A673 (cell line): ENCODE measurements at regions not wholly inside any gene's neighbourhood (a gene's known extent, or its start where the extent isn't known, plus 50 kb on each side); places are given as distances from the start of the nearest gene placed in this dataset.

Source experiments
- EZH2 ChIP-seq: fragments of 200-600 bp; sonication (generic); IDR thresholded peaks from 2 replicates; pipeline ENCODE4 v1.6.1; 2017; ENCODE audit warnings: borderline replicate concordance, low read depth, mild to moderate bottlenecking, mixed read lengths, antibody characterized with exemption, low read length; ENCODE audit not compliant: poor library complexity, severe bottlenecking
- TF ChIP-seq, protein P1 (sequence below): fragments of 300-800, 200-600 bp; sonication (generic); conservative IDR thresholded peaks from 2 replicates; pipeline ENCODE4 v1.5.1; 2017; ENCODE audit warnings: low read depth, mild to moderate bottlenecking, antibody characterized with exemption, low read length, moderate library complexity, mixed read lengths

DNA sequence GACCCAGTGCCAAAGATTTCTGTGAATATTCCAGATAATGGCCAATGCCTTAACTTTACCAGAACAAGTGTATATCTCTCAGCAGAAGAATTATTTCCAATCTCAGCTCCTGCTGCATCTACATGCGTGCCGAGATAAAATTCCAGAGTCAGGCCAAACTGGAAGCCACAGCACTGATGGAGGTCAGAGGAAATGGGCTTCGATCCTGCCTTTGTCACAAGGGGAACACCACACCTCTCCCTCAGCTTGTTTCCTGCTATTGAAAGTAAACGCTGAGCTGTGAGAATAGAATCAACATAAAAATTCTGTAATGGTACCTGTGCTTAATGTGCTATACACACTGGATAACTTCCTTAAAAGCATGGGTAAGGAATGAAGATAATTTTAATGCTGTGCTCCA, 255.5 kb downstream of the NEBL start:
- TF ChIP-seq, protein P1, sequence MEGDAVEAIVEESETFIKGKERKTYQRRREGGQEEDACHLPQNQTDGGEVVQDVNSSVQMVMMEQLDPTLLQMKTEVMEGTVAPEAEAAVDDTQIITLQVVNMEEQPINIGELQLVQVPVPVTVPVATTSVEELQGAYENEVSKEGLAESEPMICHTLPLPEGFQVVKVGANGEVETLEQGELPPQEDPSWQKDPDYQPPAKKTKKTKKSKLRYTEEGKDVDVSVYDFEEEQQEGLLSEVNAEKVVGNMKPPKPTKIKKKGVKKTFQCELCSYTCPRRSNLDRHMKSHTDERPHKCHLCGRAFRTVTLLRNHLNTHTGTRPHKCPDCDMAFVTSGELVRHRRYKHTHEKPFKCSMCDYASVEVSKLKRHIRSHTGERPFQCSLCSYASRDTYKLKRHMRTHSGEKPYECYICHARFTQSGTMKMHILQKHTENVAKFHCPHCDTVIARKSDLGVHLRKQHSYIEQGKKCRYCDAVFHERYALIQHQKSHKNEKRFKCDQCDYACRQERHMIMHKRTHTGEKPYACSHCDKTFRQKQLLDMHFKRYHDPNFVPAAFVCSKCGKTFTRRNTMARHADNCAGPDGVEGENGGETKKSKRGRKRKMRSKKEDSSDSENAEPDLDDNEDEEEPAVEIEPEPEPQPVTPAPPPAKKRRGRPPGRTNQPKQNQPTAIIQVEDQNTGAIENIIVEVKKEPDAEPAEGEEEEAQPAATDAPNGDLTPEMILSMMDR = no peak
- TF ChIP-seq EZH2 = no peak
